Thoracic aorta (tissue), 2 donors: ENCODE measurements at regions not wholly inside any gene's neighbourhood (a gene's known extent, or its start where the extent isn't known, plus 50 kb on each side); places are given as distances from the start of the nearest gene placed in this dataset.

ENCODE experiments used
- ATAC-seq: fragments of 150-250 bp; one replicate; pipeline ENCODE4 v1.8.0; 2017; ENCODE audit warnings: low read depth; ENCODE audit not compliant: insufficient number of reproducible peaks, low FRiP score
- DNase-seq: peaks from one replicate; pipeline ENCODE4 v3.0.0-alpha.2; 2020; ENCODE audit warnings: low spot score
- H3K27ac ChIP-seq, 2 donors: fragments of 200-600 bp; sonication (generic); 1 replicate in 1 of 2; 2 replicates in 1 of 2; pipeline ENCODE4 v1.5.1; 2016; ENCODE audit warnings: mild to moderate bottlenecking in 2 of 2, moderate library complexity in 2 of 2
- H3K27me3 ChIP-seq: fragments of 200-600 bp; sonication (generic); replicated peaks from 2 replicates; pipeline ENCODE4 v1.6.0; 2016; ENCODE audit warnings: mild to moderate bottlenecking; ENCODE audit not compliant: insufficient read depth
- H3K36me3 ChIP-seq: fragments of 200-600 bp; sonication (generic); one replicate; pipeline ENCODE4 v1.5.1; 2016
- H3K4me1 ChIP-seq, 2 donors: fragments of 200-600 bp; sonication (generic); 1 replicate in 1 of 2; 2 replicates in 1 of 2; pipeline versions ENCODE4 v1.5.1 to v1.6.0; 2016; ENCODE audit warnings: low read depth in 2 of 2, mild to moderate bottlenecking in 1 of 2; ENCODE audit not compliant: control insufficient read depth in 1 of 2
- H3K4me3 ChIP-seq: fragments of 200-600 bp; sonication (generic); 2 replicates; pipeline ENCODE4 v1.5.1; 2016; ENCODE audit warnings: mild to moderate bottlenecking
- H3K9me3 ChIP-seq: fragments of 200-600 bp; sonication (generic); 2 replicates; pipeline ENCODE4 v1.5.1; 2016
- TF ChIP-seq, protein P1 (sequence below): fragments of 200-600 bp; sonication (generic); IDR thresholded peaks from one replicate; pipeline ENCODE4 v1.5.1; 2019; ENCODE audit warnings: antibody characterized with exemption

DNA sequence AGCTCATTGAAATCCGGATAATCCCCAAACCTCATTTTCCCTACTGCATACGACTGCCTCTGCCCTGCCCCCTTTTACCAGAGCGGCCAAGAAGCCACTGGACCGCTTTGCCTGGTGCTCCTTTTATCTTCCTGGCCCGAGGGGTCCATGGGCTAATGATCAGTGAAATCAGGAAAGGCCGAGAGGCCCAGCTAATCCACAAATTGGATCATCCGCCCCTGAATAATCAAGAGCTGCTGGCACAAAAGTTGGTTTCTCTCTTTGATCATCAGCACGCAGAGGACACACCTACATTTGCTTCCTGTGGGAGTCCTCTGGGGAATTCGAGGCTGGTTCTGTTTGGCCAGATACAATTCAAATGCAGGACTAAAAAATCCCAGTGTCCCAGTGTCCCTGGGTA is 144.5 kb downstream of the INSIG2 start:
- Histone ChIP-seq H3K27me3 (no peaks in the 10 kb centered on the region), H3K9me3 (no peaks in the 10 kb centered on the region), H3K4me1 (no peaks in the 10 kb centered on the region), H3K36me3 (no peaks in the 10 kb centered on the region), H3K27ac (no peak overlapping the region), H3K4me3 (no peak overlapping the region)
- TF ChIP-seq, protein P1, sequence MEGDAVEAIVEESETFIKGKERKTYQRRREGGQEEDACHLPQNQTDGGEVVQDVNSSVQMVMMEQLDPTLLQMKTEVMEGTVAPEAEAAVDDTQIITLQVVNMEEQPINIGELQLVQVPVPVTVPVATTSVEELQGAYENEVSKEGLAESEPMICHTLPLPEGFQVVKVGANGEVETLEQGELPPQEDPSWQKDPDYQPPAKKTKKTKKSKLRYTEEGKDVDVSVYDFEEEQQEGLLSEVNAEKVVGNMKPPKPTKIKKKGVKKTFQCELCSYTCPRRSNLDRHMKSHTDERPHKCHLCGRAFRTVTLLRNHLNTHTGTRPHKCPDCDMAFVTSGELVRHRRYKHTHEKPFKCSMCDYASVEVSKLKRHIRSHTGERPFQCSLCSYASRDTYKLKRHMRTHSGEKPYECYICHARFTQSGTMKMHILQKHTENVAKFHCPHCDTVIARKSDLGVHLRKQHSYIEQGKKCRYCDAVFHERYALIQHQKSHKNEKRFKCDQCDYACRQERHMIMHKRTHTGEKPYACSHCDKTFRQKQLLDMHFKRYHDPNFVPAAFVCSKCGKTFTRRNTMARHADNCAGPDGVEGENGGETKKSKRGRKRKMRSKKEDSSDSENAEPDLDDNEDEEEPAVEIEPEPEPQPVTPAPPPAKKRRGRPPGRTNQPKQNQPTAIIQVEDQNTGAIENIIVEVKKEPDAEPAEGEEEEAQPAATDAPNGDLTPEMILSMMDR: no peak
- DNase-seq: no peak
- no peak for ATAC-seq

DNA sequence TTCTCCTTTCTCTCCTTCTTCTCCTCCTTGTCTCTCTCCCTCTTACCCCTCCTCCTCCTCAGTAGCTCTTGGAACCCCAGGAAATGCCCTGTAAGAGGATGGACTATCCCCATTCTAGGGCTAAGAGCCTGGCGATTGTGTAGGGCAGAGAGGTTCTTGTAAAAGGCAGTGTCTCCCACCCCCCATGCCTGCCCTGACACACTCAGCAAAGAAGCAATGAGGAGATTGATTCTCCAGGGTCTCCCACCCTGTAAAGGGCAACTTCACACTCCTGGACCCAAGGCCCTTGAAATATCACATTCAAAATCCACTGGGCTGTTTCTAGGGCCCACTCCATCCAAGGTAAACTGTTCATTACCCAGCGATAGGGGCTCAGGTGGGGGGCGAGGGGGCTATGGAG is 144.1 kb downstream of the INSIG2 start:
- TF ChIP-seq, protein P1: no peak
- Histone ChIP-seq H3K4me1 (no peaks in the 10 kb centered on the region), H3K27ac (no peak overlapping the region), H3K9me3 (no peaks in the 10 kb centered on the region), H3K36me3 (no peaks in the 10 kb centered on the region), H3K4me3 (no peak overlapping the region), H3K27me3 (no peaks in the 10 kb centered on the region)
- DNase-seq: no peak
- no peak for ATAC-seq

DNA sequence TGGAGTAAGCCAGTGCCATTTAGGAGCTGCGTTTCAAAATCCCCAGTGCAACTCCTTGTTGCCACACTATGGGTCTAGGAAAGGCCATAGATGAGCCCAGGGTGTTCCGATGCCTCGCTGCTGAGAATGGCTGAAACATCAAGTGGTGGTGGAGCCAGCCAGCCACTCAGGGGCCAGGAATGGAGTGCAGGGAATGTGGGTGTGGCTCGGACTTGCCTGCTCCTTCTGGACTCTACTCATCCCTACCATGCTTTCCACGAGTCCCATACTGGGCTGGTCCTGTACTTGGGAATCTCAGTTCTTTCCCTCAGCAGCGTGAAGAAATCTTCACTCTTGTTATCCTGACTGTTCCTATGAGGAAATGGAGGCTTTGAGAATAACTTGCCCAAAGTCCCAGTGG is 143.5 kb downstream of the INSIG2 start:
- ATAC-seq: no peak
- TF ChIP-seq, protein P1: no peak
- Histone ChIP-seq H3K4me1 (no peaks in the 10 kb centered on the region), H3K4me3 (no peak overlapping the region), H3K9me3 (no peaks in the 10 kb centered on the region), H3K27me3 (no peaks in the 10 kb centered on the region), H3K27ac (no peak overlapping the region), H3K36me3 (no peaks in the 10 kb centered on the region)
- DNase-seq: no peak

DNA sequence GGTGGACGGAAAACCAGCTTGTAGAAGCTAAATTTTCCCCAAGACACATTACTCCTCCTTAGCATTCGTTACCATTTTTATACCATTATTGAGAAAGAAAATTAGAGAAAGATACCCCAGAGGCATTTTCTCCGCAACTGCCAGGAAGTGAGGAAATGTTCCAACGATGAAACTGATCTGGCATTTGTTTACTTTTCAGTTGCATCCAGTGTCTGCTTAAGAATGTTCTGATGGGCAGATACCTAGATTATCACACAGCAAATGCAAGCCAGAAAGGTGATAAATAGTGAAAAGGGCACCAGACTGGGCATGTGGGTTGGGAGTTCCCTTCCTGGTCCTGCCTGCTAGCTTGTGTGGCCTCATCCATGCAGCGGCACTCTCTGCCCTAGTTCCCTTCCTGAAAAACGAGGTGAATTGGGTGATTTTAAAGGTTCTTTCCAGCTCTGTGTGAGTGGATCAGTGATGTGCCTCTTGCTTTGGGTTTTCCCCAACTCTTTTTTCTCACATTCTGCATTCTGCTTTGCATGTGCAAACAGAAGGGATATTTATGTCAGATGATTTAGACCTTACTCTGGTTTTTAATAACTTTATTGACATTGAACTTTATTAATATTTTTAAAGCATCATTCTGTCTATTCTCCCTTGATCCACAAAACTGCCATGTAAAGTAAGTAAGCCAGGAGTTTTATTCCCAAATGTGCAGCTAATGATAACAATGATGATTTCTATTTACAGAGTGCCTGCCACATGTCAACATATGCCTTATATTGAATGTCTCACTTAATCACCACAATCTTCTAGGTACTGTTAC is 139.6 kb downstream of the INSIG2 start:
- DNase-seq (no peak), ATAC-seq (no peak)
- Histone ChIP-seq H3K27me3 (peaks cover 13% of the 10 kb centered on the region), H3K4me1 (peaks cover 12 to 17% of the 10 kb centered on the region in 2 donors), H3K36me3 (no peaks in the 10 kb centered on the region), H3K27ac (no peak overlapping the region), H3K9me3 (no peaks in the 10 kb centered on the region), H3K4me3 (no peak overlapping the region)
- TF ChIP-seq, protein P1: no peak

DNA sequence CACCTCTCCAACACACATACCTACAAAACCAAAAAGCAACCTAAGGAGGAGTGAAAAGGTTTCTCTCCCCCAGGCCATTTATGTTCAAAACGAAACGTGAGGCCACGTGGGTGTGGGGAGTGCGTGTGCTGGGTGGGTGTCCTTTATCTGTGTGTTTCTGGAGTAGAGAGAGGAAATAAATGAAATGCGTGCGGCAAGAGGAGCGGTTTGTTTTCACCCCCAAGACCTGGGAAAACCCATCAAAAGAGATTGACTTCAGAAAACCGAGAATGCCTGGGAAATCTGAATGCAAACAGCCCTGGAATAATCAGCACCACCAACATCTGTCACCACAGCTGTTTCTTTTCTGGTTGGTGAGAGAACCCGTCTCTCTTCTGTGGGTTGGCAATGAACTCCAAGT is 137.4 kb downstream of the INSIG2 start:
- DNase-seq: no peak
- peaks cover 13% of the 10 kb centered on the region for H3K27me3 ChIP-seq
- TF ChIP-seq, protein P1: no peak
- H3K9me3 ChIP-seq: no peaks in the 10 kb centered on the region
- H3K36me3 ChIP-seq: no peaks in the 10 kb centered on the region
- no peak overlapping the region for H3K27ac ChIP-seq
- peaks cover 12 to 19% of the 10 kb centered on the region in 2 donors for H3K4me1 ChIP-seq
- ATAC-seq: no peak
- H3K4me3 ChIP-seq: no peak overlapping the region
